ENCODE measurements at regions not wholly inside any gene's neighbourhood (a gene's known extent, or its start where the extent isn't known, plus 50 kb on each side); places are given as distances from the start of the nearest gene placed in this dataset.
A peak's percentile ranks its signal among the peaks of the same experiment; 100 is the strongest.

DNA sequence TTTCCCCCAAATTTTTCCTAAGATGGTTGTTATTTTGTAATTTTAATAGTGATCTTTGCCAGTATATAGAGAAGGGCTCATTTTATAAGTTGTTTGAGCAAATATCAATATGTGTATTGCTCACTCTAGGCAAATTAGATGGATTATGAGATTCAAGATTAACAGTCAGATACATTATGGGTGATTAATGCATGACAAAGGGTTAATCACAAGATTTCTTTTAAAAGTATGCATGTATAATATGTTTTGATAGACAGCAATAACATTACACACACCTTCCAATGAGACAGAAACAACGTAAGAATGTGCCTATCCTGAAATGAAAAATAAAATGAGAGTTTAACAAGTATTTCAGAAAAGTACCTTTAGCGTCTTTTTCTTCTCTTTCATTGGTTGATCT is 547.6 kb upstream of the AGTR1 start:
- DNase-seq (ENCODE audit: low read depth) = no peak

DNA sequence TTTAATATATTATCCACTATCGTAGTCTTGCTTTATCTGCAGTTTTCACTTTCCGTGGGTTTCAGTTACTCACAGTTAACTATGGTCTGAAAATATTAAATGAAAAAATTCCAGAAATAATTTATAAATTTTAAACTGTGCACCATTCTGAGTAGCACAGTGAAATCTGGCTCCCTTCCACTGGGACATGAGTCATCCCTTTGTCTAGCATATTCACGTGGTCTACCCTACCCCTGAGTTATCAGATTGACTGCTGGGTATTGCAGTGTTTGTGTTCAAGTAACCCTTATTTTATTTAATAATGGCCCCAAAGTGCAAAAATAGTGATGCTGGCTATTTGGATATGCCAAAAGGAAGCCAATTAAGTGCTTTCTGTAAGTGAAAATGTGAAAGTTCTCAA is 539.5 kb upstream of the AGTR1 start:
- peak; percentile 76 for DNase-seq (ENCODE audit: low read depth)

DNA sequence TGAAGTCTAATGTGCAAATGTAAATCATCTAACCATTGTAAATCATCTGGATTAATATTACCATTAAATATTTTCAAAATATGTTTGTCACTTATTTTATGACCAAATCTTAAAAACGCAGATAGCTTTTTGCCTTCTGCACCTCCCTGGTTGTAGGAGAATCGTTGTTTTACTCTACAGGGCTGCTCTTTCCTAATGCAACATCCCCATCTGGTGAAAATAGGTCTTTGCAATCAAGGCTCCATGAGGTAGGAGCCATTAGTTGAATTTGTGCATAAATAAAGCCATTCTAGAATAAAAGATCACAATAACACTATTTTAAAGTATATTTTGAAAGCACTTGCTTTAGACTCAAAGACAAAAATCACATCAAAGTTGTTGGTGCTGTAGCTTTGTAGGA is 535.6 kb upstream of the AGTR1 start:
- DNase-seq (ENCODE audit: low read depth) = peak; percentile 6

DNA sequence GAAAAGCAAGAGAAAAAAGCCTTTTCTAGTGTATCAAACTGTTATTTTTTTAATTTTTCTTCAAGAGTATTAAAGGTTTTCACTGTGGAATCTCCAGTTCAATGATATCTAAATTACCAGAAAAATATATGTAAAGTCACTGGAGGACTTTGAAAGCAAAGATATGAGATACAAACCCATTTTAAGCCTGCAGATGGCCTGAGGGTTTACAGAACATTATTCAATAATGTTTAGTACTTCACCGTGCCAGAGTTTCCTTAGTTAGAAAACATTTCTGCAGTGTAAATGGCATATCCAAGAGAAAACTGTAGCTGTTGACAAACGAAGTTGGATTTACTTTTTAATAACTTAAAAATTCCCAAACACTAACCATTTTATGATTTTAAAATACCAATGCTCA is 529.4 kb upstream of the AGTR1 start:
- DNase-seq (ENCODE audit: low read depth) = no peak

DNA sequence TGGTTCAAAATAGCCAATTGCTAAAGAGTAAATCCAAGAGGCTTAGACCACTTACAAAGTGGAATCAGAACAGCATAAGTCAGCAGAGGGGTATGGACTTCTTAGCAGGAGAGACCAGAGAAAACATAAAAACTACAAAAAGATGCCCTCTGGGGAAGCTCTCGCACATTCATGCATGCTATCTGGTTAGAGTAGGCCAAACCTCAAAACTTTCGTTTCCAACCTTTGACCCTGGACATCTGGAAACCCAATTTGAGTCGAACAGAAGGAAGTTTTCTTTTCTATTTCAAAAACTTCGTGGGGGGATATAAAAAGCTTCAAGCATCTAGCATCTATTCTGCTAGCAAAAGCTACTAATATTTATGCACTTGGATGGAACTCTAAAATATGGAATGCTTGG is 523.9 kb upstream of the AGTR1 start:
- peak; percentile 5 for DNase-seq (ENCODE audit: low read depth)

DNA sequence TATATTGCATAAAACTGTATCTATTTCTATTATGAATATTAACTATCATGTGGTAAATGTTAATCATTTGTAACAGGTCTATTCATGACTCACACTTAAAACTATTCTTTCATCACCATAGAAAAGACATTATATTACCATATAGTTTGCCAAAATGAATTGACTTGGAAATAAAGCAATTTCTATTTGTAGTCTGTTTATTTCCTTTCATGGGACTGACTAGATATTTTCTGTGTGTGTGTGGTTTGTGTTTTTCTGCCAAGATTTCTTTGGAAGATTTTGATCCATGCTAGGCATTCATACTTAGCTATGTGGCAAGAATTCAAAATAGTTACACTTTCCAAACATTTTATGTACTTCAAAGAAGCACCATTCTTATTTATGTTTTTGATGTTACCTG is 522.5 kb upstream of the AGTR1 start:
- peak; percentile 31 for DNase-seq (ENCODE audit: low read depth)

DNA sequence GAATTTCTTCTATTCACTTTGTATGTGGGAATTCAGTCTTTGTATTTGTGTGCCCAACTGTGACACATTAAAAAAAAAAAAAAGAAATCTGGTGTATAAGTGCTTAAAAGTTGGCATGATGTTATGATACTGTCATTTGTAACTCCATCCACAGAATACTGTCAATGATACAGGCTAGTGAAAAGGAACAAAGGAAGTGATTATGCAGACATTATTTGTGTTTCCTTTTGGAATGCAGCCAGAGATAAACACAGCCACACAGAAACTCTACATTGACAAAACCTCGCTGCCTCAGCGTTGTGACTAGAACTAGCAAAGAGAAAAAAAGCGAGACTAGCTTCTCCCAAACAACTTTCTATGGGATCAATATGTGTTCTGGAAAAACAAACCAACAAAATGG is 519.2 kb upstream of the AGTR1 start:
- DNase-seq (ENCODE audit: low read depth) = no peak

DNA sequence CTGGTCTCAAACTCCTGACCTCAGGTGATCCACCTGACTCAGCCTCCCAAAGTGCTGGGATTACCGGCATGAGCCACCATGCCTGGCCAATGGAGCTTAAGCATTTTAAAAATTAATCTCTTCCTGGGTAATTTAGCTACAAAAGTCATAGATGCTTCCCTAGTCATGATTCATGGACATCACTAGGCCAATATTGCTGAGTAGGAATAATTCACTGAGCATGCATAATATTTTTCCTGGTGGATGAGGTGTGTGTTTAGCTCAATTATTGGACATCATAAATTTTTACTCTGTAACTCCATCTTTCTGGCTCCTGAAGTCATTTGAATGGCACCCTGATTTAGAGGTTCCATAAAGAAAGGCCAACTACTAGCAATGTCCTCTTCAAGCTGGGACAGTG is 512.9 kb upstream of the AGTR1 start:
- DNase-seq (ENCODE audit: low read depth) = no peak

DNA sequence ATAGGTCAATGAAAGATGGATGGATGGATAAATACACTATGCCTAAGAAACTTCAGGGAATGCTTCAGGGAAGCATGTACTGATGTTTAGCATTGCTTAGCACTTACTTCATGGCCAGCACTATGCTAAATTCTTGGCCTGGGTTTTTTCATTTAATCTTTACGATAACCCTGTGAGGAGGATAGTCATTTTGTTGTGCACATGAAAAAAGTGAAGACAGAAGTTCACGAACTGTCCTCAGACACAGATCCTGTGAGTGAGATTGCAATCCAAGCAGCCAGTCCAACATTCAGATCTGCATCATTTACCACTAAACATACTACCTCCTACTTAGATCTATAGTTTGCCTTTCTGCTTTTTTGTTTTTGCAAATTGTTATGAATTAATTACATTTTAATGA is 510.8 kb upstream of the AGTR1 start:
- no peak for DNase-seq (ENCODE audit: low read depth)

DNA sequence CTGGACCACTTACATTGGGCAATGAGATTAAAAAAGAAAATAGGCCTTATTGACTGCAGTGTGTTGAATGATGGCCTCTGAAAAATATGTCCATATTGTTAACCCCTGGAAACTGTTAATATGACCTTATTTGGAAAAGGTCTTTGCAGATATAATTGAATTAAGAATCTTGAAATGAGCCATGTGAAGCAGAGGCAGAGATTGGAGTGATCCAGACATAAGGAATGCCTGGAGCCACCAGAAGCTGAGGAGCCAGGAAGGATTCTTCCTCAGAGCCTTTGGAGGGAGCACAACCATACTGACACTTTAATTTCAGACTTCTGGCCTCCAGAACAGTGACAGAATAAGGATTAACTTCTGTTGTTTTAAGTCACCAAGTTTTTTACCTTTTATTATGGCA is 510.4 kb upstream of the AGTR1 start:
- no peak for DNase-seq (ENCODE audit: low read depth)

DNA sequence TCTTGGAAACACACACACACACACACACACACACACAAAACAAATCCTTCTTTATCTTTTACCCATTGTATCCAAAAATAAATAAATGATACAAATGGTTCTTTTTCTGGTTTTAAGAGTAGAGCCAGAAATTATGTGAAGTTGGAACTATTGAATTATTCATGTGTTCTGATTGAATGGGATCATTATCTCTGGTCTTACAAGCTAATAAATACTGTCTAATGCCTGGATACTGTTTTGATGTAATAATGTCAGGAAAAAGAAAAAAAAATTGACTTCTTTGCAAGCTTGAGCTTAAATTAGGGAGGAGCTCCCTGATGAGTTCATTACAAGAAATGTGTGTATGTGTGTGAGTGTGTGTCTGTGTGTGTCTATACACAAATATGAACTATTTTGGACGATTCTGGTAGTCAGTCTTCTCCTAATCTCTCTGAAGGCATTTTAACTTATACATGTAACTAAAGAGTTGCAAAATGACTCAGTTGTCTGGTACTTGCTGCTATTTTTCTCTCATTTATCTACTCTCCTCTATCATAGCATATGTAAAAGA is 507.2 kb upstream of the AGTR1 start:
- no peak for DNase-seq (ENCODE audit: low read depth)

DNA sequence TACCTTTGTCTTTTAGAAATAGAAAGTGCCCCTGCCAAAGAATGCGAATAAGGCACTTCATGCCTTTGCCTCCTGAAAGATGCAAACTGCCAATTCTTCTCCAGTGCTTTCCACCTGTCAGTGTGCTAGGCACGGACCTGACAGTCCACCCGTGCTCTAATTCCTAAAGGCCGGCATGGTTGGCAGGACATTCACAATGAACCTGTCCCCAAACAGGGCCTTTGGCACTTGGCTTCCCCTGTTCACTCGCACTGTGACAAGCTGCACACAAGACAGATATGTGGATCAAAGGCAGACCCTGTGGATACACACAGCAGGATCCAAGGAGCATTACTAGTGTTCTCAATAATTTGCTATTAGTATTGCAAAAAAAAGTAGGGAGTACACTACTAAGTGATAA is 505.7 kb upstream of the AGTR1 start:
- no peak for DNase-seq (ENCODE audit: low read depth)

DNA sequence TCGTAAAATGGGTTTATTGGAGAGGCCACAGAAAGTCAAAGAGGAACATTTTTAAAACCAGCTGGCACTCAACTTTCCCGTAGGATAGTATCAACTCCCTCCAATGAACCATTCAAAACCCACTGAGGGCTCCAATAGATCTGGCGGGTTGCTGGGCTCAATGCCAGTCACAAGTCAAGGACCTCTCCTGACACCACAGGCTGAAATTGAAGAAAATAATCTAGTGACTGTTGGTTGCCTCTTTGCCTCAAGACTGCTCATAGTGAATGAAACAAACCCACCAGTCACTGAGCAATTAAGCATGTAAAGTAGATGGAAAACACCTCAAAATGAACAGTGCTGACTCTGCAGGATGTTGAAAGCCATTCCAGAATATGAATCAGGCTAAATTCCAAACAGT is 500.6 kb upstream of the AGTR1 start:
- DNase-seq (ENCODE audit: low read depth) = no peak

DNA sequence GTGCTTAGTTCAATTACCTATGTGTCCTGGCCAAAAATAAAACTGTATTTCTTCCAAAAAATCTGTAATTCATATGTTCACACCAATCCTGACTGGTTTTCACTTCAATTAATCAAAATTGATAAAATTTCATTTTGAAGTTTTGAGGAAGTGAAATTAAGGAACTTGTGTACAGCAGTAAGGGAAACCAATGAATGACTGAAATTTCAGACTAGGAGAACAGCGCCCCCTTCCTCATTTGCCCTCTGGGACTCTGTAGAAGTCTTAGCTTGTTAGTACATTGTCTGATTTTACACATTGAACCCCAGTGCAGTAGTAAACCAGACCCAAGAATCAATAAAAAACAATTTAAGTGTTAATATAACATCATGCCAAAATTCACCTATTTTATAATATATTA is 495.3 kb upstream of the AGTR1 start:
- DNase-seq (ENCODE audit: low read depth) = no peak

DNA sequence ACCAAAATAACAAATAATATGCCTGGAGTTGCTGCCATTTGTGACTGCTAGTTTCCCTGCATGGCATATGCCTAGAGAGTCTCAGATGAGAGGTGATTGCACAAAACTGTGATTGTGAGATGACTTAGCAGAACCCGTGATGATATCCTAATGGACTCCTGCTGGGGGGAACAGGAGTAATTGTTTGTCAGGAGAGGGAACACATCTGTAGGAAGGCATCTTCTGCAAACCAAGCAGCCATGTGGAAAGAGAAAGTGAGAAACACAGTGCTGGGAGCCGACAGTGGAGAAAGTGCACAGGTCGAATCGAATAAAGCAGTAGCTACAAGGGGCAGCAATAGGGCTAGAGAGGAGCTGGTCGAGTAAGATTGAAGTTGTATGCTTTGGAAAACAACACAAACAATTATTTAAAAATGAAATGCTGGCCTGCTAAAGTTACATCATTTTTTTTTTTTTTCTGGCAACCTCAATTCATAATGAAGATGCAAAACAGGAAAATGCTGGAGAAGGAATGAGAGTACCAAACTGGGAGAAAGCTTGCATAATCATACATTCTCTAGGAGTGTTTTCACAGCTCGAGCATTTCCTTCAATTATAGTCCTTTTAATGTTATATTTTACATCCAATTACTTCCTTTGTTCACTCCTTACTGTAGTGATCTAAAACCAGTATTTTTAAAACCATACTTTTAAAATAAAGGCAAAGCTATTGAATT is 494.2 kb upstream of the AGTR1 start:
- DNase-seq (ENCODE audit: low read depth) = no peak

DNA sequence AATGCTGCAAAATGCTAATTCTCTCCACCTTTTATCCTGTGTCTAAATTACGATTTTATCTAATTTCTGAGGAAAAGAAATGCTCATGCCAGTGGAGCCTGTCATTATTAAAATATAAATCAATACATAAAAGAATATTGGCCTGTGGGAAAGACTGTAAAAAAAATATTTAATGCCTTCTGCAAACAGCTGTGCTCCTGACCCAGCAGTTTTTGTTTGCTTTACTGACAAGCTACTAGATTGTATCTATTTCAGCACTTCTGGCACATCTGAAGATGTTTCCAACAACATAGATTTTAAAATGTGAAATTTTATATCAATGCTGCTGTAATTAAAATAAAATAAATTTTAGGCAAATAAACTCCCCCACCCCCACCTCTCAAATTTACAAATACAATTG is 493.6 kb upstream of the AGTR1 start:
- no peak for DNase-seq (ENCODE audit: low read depth)

DNA sequence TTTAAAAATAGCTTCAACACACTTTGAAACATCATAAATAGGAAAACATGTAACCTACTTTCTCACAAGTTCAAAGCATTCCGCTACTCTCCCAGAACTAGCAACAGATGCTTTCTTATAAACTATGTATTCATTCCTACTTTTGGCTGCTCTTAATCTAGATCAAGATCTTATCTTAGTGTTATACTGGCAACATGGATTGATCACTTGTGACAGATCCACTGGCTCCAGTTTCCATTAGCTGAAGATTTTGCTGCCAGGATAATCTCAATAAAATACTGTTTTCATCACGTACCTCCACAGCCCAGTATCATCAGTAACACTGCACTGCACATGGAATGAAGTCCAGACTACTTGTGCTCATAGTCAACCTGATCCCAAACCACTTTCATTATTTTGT is 491.7 kb upstream of the AGTR1 start:
- no peak for DNase-seq (ENCODE audit: low read depth)

DNA sequence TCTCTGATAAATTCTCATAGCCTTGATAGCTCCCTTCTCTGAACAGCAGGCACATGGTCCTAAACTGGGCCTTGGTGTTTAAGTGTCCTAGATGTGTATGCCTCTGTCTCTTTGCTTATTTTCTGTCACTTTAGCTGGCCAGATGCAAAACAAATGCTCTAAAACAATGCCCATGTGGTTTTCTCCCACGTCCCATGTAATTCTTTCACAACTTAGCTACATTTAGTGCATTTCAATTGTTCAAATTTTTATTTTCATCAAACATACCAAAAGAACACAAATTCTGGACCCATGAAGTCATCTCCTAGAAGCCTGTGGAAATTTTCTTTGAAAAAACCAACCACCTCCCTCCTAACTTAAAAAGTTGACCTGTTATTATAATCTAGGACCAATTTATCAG is 491.3 kb upstream of the AGTR1 start:
- DNase-seq (ENCODE audit: low read depth) = no peak

DNA sequence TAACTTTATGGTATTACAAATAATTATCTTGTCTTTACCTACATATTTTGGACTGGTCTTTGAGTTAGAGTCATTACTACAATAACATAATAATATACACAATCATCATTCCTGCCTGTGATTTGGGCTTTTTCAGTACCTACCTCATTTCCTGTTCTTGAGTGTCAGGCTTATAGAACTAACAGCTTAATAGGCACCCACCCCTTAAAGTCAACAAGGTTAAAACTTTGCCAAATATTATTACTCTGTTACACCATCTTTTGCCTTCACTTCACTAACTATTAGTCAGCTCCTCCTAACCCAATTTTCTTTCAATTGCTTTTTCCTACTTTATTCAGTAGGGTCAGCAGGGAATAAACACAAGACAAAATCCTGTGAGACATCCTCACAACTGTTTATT is 488.7 kb upstream of the AGTR1 start:
- no peak for DNase-seq (ENCODE audit: low read depth)

DNA sequence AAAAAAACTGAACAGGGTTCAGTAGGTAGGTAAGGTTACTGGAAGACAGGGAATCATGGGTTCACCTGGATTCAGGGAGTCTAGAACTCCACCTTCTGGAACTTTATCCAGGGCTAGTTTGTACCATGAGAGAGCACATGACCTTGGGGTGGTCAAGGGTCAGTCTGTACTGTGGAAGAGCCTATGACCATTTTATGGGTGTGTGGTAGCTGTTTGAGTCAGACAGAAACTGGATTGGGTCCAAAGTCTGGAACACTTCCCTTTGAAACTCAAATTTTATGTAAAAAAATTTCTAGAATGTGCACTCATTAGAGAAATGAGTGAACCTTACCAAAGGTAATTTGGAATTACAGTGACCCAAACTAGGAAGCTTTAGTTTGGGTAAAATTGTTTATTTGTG is 486.0 kb upstream of the AGTR1 start:
- peak; percentile 43 for DNase-seq (ENCODE audit: low read depth)

DNA sequence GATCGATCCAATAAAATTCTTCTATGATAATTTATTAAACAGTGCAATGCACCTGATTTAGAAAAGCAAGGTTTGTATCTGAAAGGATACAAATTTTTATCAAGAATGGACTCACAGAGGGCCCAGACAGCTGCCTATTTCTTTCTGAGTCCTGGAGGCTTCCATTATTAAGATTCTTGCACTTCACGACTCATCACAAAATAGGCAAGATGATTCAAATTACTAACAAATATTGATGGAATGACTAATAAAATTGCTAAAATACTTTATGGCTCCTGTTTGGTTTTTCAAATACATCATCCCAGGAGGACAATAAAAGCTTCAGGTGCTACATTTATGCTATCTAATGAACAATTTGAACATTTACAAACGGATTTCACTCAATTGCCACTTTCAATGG is 483.0 kb upstream of the AGTR1 start:
- no peak for DNase-seq (ENCODE audit: low read depth)

DNA sequence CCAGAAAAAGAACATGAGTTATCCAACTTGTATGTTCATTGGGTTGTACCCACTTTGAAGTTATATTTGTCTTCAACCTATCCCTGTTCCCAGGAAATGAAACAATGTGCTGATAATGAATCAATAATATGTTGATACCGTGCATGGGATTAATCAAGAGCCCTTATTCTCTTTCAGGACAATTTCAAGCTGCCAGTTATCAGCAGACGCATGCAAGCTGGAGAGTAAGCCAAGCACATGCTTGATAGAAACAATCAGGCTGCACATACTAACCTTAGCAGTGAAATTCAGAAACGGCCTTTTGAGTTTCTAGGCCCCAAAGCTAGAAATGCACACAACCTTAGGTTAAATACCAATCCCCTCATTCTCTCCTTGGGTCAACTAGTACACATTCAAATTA is 480.4 kb upstream of the AGTR1 start:
- DNase-seq (ENCODE audit: low read depth) = no peak

DNA sequence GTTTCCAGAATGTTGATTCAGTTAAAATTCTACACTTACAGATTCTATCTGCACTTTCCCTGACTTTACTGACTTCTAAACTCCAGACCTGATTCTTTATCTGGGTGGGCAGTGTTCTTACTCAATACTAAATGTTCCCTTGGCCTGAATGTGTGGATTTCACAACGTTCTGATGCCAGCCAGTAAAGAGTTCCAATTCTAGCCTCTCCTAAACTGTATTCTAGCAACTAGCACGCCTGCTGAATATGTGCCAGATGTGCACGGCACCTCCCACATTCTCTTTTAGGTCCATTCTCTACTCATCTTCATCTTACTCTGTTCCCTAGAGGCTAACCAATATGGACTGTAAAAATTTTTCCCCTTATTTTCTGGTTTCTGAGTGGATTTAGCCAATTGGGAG is 479.5 kb upstream of the AGTR1 start:
- DNase-seq (ENCODE audit: low read depth) = no peak

DNA sequence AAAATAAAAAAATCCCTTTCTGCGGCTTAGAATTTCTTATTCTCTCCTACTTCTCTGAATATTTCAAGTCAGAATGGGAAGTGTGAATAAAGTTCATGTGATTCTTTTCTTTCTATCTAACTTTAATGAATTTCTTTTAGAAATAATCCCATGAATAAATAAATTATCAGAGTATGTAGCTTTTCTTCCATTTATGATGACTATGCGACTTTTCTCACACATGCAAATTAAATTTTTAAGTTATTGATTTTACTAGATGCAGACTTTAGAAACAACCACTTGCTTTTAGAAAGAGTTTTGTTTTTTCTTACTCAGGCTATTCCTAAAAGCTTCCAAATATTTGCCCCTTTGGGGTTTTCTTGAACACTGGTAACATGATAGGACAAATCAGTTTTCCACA is 477.7 kb upstream of the AGTR1 start:
- DNase-seq (ENCODE audit: low read depth) = no peak
